GM19238 (cell line): ENCODE measurements at regions not wholly inside any gene's neighbourhood (a gene's known extent, or its start where the extent isn't known, plus 50 kb on each side); places are given as distances from the start of the nearest gene placed in this dataset.

Source experiments
- DNase-seq: peaks from one replicate; pipeline ENCODE4 v3.0.0; 2011; ENCODE audit warnings: low spot score; ENCODE audit not compliant: insufficient read length

- DNase-seq = no peak
Measured at GRCh38 chr5:110064603-110065268, 375.0 kb downstream of the MAN2A1 start.

- DNase-seq = no peak
Measured at GRCh38 chr5:110070836-110071235, 381.1 kb downstream of the MAN2A1 start.

- DNase-seq = no peak
Measured at GRCh38 chr5:110072651-110073050, 382.9 kb downstream of the MAN2A1 start.

- DNase-seq = no peak
Measured at GRCh38 chr5:110073534-110073933, 383.8 kb downstream of the MAN2A1 start.

- no peak for DNase-seq
Measured at GRCh38 chr5:110075656-110076055, 385.9 kb downstream of the MAN2A1 start.

- DNase-seq = no peak
Measured at GRCh38 chr5:110077147-110077546, 387.4 kb downstream of the MAN2A1 start.

- DNase-seq = no peak
Measured at GRCh38 chr5:110082194-110082593, 392.5 kb downstream of the MAN2A1 start.

- no peak for DNase-seq
Measured at GRCh38 chr5:110082863-110083262, 393.1 kb downstream of the MAN2A1 start.

- no peak for DNase-seq
Measured at GRCh38 chr5:110085826-110086225, 396.1 kb downstream of the MAN2A1 start.

- DNase-seq = no peak
Measured at GRCh38 chr5:110086658-110087388, 397.1 kb downstream of the MAN2A1 start.

DNA sequence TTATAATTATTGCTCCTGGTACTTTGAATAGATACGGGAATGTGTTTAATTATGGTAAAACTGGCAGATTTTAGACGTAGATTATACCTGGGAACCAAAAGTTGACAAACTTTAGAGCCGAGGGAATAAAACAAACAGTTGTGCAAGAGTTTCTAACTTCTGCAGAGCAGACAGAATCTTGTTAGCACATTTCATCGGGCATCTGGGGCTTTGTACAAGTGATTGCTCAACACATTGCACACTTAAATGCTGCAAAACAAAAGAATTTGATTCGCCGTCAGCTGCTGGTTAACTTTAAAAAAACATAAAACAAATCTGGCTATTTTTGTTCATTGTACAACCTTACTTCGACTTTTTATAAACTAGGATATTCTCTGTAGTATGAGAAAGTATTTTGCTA is 398.1 kb downstream of the MAN2A1 start:
- DNase-seq = no peak

GRCh38 chr5:110088676-110089436 is 399.1 kb downstream of the MAN2A1 start:
- DNase-seq = no peak

DNA sequence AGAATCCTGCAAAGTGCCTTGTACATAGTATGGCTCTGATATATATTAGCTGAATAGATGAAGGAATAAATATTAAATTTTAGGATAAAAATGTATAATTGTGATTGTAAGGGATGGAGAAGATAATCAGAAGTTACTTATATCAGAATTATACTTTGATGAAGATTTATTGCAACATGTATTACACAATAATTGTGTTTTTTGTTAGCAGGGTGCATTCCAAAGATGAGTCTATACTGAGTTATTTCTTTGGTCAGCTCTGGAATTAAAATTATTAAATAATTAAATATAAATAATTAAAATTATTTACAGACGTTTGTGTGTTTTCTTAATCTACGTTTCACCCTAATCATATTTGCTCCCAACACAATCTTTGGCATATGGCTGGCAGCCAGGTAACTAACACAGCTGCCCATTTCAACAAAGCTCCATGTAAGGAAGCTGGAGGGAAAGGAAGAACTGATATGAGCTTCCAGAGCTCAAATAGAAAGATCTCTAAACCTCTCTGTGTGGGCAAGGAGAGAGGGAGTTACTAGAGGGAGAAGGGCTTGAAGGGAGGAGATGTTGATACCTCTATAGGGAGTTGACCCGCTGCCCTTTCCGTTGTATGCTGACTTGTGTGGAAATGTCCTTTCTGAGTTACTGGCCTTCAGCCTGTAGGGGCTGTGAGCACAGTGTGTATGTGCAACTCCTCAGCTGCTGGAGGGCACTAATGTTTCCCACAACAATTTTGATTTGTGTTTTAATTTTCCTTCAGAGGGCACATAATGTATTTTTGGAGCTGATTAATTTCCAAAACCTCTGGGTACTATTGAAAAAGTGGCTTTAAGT is 403.4 kb downstream of the MAN2A1 start:
- DNase-seq = no peak

GRCh38 chr5:110094109-110094508 is 404.4 kb downstream of the MAN2A1 start:
- DNase-seq = no peak

DNA sequence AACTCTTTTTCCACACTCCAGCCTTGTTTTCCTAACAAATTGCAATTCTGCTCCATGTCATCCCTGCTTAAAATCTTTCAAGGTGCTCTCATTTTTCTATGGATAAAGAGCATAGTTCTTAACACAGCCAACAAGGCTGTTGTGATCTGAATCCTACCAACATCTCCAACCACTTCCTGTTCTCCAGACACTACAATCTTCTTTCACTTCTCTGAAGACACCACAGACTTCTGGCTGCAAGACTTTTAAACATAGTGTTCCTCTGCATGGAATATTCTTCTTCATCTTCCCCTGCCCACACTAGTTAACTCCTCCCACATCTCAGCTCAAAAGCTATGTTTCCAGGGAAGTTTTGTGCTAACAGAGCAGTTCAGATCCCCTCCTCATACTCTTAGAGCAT is 404.8 kb downstream of the MAN2A1 start:
- no peak for DNase-seq

DNA sequence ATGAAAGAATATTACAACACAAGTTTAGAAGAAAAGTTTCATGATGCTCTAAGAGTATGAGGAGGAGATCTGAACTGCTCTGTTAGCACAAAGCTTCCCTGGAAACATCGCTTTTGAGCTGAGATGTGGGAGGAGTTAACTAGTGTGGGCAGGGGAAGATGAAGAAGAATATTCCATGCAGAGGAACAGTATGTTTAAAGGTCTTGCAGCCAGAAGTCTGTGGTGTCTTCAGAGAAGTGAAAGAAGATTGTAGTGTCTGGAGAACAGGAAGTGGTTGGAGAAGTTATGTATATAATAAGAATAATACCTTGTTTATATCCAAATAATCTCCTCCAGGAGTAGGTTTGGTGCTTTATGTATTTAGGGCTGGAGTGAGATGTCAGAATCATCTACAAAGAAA is 406.7 kb downstream of the MAN2A1 start:
- no peak for DNase-seq

- no peak for DNase-seq
Measured at GRCh38 chr5:110099572-110099971, 409.8 kb downstream of the MAN2A1 start.

GRCh38 chr5:110103081-110103480 is 413.4 kb downstream of the MAN2A1 start:
- no peak for DNase-seq

- no peak for DNase-seq
Measured at GRCh38 chr5:110104060-110104725, 414.5 kb downstream of the MAN2A1 start.

GRCh38 chr5:110104726-110105669 is 415.3 kb downstream of the MAN2A1 start:
- DNase-seq = no peak
